DMS53 treated with DMSO at 0.1 percent for 48 hours (cell line): ENCODE measurements at regions not wholly inside any gene's neighbourhood (a gene's known extent, or its start where the extent isn't known, plus 50 kb on each side); places are given as distances from the start of the nearest gene placed in this dataset.

ENCODE experiments used
- DNase-seq: peaks from one replicate; lab custom pipeline; 2025; ENCODE audit not compliant: unreplicated experiment; lab: John Stamatoyannopoulos, UW

GRCh38 chr4:111693758-111694157 lies 451.5 kb upstream of the FAM241A start:
- DNase-seq = no peak

- no peak for DNase-seq
These were observed 449.6 kb upstream of the FAM241A start for GRCh38 chr4:111695677-111696076.

- no peak for DNase-seq
These were observed 448.7 kb upstream of the FAM241A start for GRCh38 chr4:111696505-111696904.

- no peak for DNase-seq
These were observed 447.9 kb upstream of the FAM241A start for GRCh38 chr4:111697176-111697942.

GRCh38 chr4:111698361-111698760 lies 446.9 kb upstream of the FAM241A start:
- DNase-seq = no peak

GRCh38 chr4:111699165-111699564 lies 446.1 kb upstream of the FAM241A start:
- no peak for DNase-seq

- DNase-seq = no peak
These were observed 444.2 kb upstream of the FAM241A start for GRCh38 chr4:111701102-111701501.

- DNase-seq = no peak
These were observed 437.8 kb upstream of the FAM241A start for GRCh38 chr4:111707491-111707890.

- no peak for DNase-seq
These were observed 433.1 kb upstream of the FAM241A start for GRCh38 chr4:111712093-111712677.

- DNase-seq = no peak
These were observed 432.0 kb upstream of the FAM241A start for GRCh38 chr4:111713276-111713675.

- no peak for DNase-seq
These were observed 427.3 kb upstream of the FAM241A start for GRCh38 chr4:111717921-111718320.

- no peak for DNase-seq
These were observed 426.3 kb upstream of the FAM241A start for GRCh38 chr4:111718763-111719559.

GRCh38 chr4:111720866-111721265 lies 424.4 kb upstream of the FAM241A start:
- DNase-seq = no peak

GRCh38 chr4:111722213-111722720 lies 423.0 kb upstream of the FAM241A start:
- DNase-seq = no peak

GRCh38 chr4:111736516-111736915 lies 408.7 kb upstream of the FAM241A start:
- DNase-seq = no peak

- no peak for DNase-seq
These were observed 400.4 kb upstream of the FAM241A start for GRCh38 chr4:111744847-111745246.

- no peak for DNase-seq
These were observed 397.1 kb upstream of the FAM241A start for GRCh38 chr4:111748157-111748556.

GRCh38 chr4:111754003-111754402 lies 391.3 kb upstream of the FAM241A start:
- no peak for DNase-seq

- no peak for DNase-seq
These were observed 389.7 kb upstream of the FAM241A start for GRCh38 chr4:111755571-111755970.

- DNase-seq = no peak
These were observed 383.7 kb upstream of the FAM241A start for GRCh38 chr4:111761531-111761930.

GRCh38 chr4:111770514-111770913 lies 374.7 kb upstream of the FAM241A start:
- no peak for DNase-seq

- no peak for DNase-seq
These were observed 371.4 kb upstream of the FAM241A start for GRCh38 chr4:111773858-111774257.
